Body of pancreas (tissue), 4 donors: ENCODE measurements at regions not wholly inside any gene's neighbourhood (a gene's known extent, or its start where the extent isn't known, plus 50 kb on each side); places are given as distances from the start of the nearest gene placed in this dataset.

ENCODE experiments used
- ATAC-seq: fragments of 150-250 bp; one replicate; pipeline ENCODE4 v1.9.1; 2016
- DNase-seq, 4 donors: peaks; one replicate each; pipeline ENCODE4 v3.0.0-alpha.2; 2019
- H3K27ac ChIP-seq, 4 donors: fragments of 200-600 bp; sonication (generic); 1 replicate in 3 of 4; 2 replicates in 1 of 4; pipeline versions ENCODE4 v1.5.1 to v1.6.1; 2016 to 2019; ENCODE audit warnings: mild to moderate bottlenecking in 1 of 4, mixed read lengths in 1 of 4, moderate library complexity in 1 of 4
- H3K27me3 ChIP-seq, 2 donors: fragments of 200-600 bp; sonication (generic); one replicate each; pipeline ENCODE4 v1.6.0; 2016; ENCODE audit warnings: mild to moderate bottlenecking in 1 of 2
- H3K36me3 ChIP-seq, 2 donors: fragments of 200-600 bp; sonication (generic); replicated peaks in 1 of 2; 2 replicates each; pipeline ENCODE4 v1.5.1; 2016; ENCODE audit warnings: low read depth in 2 of 2; ENCODE audit not compliant: insufficient read depth in 1 of 2
- H3K4me1 ChIP-seq: fragments of 200-600 bp; sonication (generic); one replicate; pipeline ENCODE4 v1.6.0; 2016
- H3K4me3 ChIP-seq, 2 donors: fragments of 200-600 bp; sonication (generic); 1 replicate in 1 of 2; 2 replicates in 1 of 2; pipeline ENCODE4 v1.5.1; 2016 to 2019
- H3K9me3 ChIP-seq, 3 donors: fragments of 200-600 bp; sonication (generic); 1 replicate in 2 of 3; 2 replicates in 1 of 3; pipeline ENCODE4 v1.5.1; 2016
- POLR2A ChIP-seq, 3 donors: fragments of 450-650 bp; IDR thresholded peaks; one replicate each; pipeline ENCODE4 v1.6.1; 2016; ENCODE audit warnings: antibody characterized with exemption in 3 of 3, mild to moderate bottlenecking in 2 of 3
- WGBS, 2 donors: methylation state at CpG; one replicate each; pipeline ENCODE4 v1.1.5; 2017; 5-methylcytosine and 5-hydroxymethylcytosine counted together
- intact Hi-C: fragments of 100-400 bp; cut with DNase I; formaldehyde crosslinking; loops from one replicate; pipeline ENCODE4 v1.15.1; 2023
- TF ChIP-seq, protein P1 (sequence below), 7 experiments: fragments of 450-650 bp in 4 of 7; fragments of 200-600 bp in 3 of 7; sonication (generic) in 3 of 7; IDR thresholded peaks; one replicate each; pipeline ENCODE4 v1.5.1; 2016 to 2019; ENCODE audit warnings: antibody characterized with exemption in 7 of 7

DNA sequence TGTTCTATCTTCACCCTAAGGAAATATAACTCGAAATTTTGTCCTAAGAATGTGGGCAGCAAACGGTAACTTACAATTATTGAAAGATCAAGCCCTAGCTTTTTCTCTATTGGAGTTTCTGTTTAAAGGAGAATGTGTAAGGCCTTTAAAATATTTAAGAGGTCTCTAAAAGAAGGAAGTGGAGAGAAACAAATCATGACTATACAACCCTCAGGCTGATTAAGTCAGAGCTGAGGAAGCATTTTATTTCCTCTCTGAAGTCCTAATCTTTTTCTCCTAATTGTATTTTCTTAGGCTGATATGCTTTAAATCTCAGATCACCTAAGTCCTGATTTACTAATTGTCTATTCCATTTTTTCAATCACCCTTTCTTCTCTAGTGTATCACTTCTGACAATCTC is 1708.8 kb upstream of the C9orf72 start:
- no peaks in the 10 kb centered on the region for H3K9me3 ChIP-seq
- TF ChIP-seq, protein P1, sequence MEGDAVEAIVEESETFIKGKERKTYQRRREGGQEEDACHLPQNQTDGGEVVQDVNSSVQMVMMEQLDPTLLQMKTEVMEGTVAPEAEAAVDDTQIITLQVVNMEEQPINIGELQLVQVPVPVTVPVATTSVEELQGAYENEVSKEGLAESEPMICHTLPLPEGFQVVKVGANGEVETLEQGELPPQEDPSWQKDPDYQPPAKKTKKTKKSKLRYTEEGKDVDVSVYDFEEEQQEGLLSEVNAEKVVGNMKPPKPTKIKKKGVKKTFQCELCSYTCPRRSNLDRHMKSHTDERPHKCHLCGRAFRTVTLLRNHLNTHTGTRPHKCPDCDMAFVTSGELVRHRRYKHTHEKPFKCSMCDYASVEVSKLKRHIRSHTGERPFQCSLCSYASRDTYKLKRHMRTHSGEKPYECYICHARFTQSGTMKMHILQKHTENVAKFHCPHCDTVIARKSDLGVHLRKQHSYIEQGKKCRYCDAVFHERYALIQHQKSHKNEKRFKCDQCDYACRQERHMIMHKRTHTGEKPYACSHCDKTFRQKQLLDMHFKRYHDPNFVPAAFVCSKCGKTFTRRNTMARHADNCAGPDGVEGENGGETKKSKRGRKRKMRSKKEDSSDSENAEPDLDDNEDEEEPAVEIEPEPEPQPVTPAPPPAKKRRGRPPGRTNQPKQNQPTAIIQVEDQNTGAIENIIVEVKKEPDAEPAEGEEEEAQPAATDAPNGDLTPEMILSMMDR (IDR thresholded peaks at IDR 0.05), result no peak
- no peak for TF ChIP-seq POLR2A (IDR thresholded peaks at IDR 0.05)
- no peak for ATAC-seq
- WGBS, 2 donors, result 53 to 74% methylated on average over 2 of the region's 2 CpGs
- no peaks in the 10 kb centered on the region for H3K27me3 ChIP-seq
- intact Hi-C loops, result no loop called here
- H3K27ac ChIP-seq, result no peak overlapping the region
- no peaks in the 10 kb centered on the region for H3K4me1 ChIP-seq
- no peaks in the 10 kb centered on the region for H3K36me3 ChIP-seq
- no peak for DNase-seq
- H3K4me3 ChIP-seq, result no peak overlapping the region

DNA sequence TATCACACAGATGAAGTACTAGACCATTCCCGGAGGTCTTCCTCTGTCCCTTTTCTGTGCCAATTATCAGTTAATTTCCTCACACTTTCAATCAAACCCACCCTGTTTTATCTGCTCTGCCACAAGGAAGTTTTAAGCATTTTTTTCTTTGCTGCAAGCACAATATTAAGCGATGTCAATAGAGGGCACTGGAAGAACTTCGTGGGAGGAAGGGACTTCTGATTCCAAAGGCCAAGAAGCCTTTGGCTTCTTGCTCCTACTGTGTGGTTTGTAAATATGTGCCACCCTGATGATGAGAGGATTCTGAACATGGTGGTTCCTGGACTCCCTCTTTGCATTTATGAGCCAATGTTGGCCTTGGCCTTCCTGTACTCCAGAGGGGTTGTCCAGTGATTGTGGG is 1712.5 kb upstream of the C9orf72 start:
- Histone ChIP-seq H3K4me1 (no peaks in the 10 kb centered on the region), H3K36me3 (no peaks in the 10 kb centered on the region), H3K9me3 (no peaks in the 10 kb centered on the region), H3K27ac (no peak overlapping the region), H3K27me3 (no peaks in the 10 kb centered on the region), H3K4me3 (no peak overlapping the region)
- DNase-seq, result no peak
- WGBS, 2 donors, result 22 to 34% methylated on average over 3 of the region's 3 CpGs
- TF ChIP-seq, protein P1 (IDR thresholded peaks at IDR 0.05), result no peak
- no peak for TF ChIP-seq POLR2A (IDR thresholded peaks at IDR 0.05)
- intact Hi-C loops, result no loop called here
- ATAC-seq, result no peak

DNA sequence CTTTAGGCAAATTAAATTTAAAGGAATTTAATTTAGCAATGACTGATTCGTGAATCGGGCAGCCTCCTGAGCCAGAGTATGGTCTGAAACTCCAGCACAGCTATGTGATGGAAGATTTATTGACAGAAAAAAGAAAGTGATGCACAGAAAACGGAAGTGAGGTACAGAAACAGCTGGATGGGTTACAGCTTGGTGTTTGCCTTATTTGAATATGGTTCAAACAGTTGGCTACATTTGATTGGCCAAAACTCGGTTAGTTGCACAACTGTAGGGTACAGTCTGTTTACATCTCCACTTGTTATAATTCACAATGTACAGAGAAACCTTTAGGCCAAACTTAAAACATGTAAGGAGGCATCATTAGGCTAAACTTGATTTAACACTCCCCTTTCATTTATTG is 1716.1 kb upstream of the C9orf72 start:
- Histone ChIP-seq H3K9me3 (no peaks in the 10 kb centered on the region), H3K4me3 (no peak overlapping the region), H3K36me3 (no peaks in the 10 kb centered on the region), H3K27ac (no peak overlapping the region), H3K4me1 (no peaks in the 10 kb centered on the region), H3K27me3 (no peaks in the 10 kb centered on the region)
- TF ChIP-seq, protein P1 (IDR thresholded peaks at IDR 0.05), result no peak
- no peak for TF ChIP-seq POLR2A (IDR thresholded peaks at IDR 0.05)
- 47 to 59% methylated on average over 4 of the region's 4 CpGs for WGBS, 2 donors
- DNase-seq, result no peak
- intact Hi-C loops, result no loop called here
- no peak for ATAC-seq

DNA sequence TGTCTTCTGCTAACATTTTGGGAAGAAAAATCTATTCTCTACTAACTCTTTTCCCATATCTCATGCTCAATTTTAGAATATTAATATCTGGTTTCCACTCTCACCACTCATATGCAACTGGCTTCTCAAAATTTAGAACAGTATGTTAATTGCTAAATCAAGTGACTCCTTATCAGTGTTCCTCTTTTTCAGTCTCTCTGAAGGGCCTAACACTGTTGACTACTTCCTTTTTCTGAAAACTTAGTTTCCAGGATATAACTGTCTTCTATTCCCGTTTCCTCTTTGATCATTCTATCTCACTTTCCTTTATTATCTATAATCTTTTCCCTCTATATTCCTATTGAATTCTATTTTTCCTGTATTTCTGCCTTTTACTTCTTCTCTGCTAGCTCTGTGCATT is 1717.2 kb upstream of the C9orf72 start:
- DNase-seq, result no peak
- TF ChIP-seq, protein P1 (IDR thresholded peaks at IDR 0.05), result no peak
- no peak for TF ChIP-seq POLR2A (IDR thresholded peaks at IDR 0.05)
- Histone ChIP-seq H3K4me3 (no peak overlapping the region), H3K27me3 (no peaks in the 10 kb centered on the region), H3K4me1 (no peaks in the 10 kb centered on the region), H3K36me3 (no peaks in the 10 kb centered on the region), H3K27ac (no peak overlapping the region), H3K9me3 (no peaks in the 10 kb centered on the region)
- no peak for ATAC-seq
- WGBS, 2 donors, result 43 to 48% methylated on average over 1 of the region's 1 CpG
- intact Hi-C loops, result no loop called here

DNA sequence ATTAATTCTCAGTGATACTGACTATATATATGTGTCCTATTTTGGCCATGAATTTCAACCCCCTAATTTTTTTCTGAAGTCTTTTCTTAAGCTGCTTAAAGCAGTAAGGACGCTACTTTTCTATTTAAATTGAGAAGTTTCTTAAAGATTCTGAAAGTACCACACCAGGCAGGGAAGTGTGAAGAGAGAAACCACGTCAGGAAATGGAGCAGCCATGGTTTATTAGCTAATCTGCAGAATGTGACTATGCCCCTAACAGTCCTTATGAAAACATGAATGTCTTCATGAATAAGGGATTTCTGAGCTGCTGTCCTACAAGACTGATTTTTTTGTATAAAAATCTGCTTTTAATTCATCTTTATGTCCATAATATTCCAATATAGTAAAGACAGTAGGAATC is 1724.3 kb upstream of the C9orf72 start:
- DNase-seq, result no peak
- H3K36me3 ChIP-seq, result no peaks in the 10 kb centered on the region
- no peaks in the 10 kb centered on the region for H3K4me1 ChIP-seq
- 27 to 48% methylated on average over 2 of the region's 2 CpGs for WGBS, 2 donors
- H3K27ac ChIP-seq, result no peak overlapping the region
- H3K27me3 ChIP-seq, result no peaks in the 10 kb centered on the region
- no peak overlapping the region for H3K4me3 ChIP-seq
- ATAC-seq, result no peak
- intact Hi-C loops, result no loop called here
- no peaks in the 10 kb centered on the region for H3K9me3 ChIP-seq
- TF ChIP-seq, protein P1 (IDR thresholded peaks at IDR 0.05), result no peak
- no peak for TF ChIP-seq POLR2A (IDR thresholded peaks at IDR 0.05)
